ENCODE measurements at regions not wholly inside any gene's neighbourhood (a gene's known extent, or its start where the extent isn't known, plus 50 kb on each side); places are given as distances from the start of the nearest gene placed in this dataset.

- DNase-seq (ENCODE audit: low spot score), result no peak
Observed at GRCh38 chr4:13938299-13938698, 310.8 kb upstream of the BOD1L1 start.

DNA sequence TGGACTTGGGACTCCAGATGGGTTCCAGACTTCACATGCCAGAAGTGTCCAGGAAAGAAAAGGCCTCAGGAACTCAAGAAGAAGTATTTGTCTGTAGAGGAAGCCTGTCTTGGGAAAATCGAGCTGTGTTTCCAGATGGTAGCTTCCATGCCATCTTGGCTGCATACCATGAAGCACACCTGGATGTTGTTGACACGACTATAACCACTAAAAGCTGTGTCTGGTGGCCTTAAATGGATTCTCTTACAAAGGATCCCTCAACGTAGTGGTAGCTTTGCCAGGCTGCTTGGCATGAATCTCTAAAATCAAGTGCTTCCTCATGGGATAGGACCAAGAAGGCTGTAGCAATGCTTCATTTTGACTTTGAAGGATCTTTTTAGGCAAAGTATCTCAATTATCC is 313.4 kb upstream of the BOD1L1 start:
- no peak for DNase-seq (ENCODE audit: low spot score)

- DNase-seq (ENCODE audit: low spot score), result no peak
Observed at GRCh38 chr4:13942977-13943376, 315.5 kb upstream of the BOD1L1 start.

GRCh38 chr4:13944095-13944511 is 316.6 kb upstream of the BOD1L1 start:
- DNase-seq (ENCODE audit: low spot score), result no peak

- DNase-seq (ENCODE audit: low spot score), result no peak
Observed at GRCh38 chr4:13947921-13948320, 320.4 kb upstream of the BOD1L1 start.

- DNase-seq (ENCODE audit: low spot score), result no peak
Observed at GRCh38 chr4:13950491-13950890, 323.0 kb upstream of the BOD1L1 start.

DNA sequence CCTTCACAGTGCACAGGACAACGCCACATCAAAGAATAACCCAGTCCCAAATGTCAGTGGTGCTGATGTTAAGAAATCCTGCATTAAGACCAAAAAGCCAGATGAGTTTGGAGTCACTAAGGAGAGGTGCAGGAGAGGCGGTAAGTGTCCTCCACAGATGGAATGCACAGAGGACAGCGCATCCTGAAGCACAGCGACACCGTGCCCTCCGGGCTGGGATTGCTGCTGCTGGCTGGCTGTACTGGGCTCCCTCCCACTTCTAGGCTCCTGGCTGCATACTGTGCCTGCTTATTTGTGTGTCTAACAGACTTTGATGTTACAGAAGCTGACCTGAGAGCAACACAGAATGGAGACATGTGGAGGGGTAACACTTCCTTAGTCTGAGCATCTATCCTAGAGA is 325.6 kb upstream of the BOD1L1 start:
- no peak for DNase-seq (ENCODE audit: low spot score)

- DNase-seq (ENCODE audit: low spot score), result no peak
Observed at GRCh38 chr4:13955551-13955950, 328.0 kb upstream of the BOD1L1 start.

- no peak for DNase-seq (ENCODE audit: low spot score)
Observed at GRCh38 chr4:13956947-13957346, 329.4 kb upstream of the BOD1L1 start.

- no peak for DNase-seq (ENCODE audit: low spot score)
Observed at GRCh38 chr4:13957871-13958270, 330.3 kb upstream of the BOD1L1 start.

DNA sequence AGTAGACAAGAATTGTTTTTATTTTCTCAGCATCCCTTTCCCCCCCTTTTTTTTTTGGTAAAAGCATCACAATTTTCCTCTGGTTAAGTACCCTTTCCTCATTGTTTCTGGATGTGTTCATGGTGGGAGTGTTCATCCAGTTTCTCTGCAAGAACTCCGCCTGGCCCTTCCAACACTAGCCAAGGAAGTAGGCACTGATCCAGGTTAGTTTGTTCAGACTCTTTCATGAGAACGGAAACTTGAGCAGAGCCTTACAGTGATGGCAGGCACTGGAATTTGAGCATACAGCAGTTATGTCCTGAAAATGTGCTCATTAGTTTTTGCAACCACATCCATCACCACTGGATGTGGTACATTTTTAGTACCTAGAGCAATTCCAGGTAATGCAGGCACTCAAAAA is 336.1 kb upstream of the BOD1L1 start:
- DNase-seq (ENCODE audit: low spot score), result no peak

DNA sequence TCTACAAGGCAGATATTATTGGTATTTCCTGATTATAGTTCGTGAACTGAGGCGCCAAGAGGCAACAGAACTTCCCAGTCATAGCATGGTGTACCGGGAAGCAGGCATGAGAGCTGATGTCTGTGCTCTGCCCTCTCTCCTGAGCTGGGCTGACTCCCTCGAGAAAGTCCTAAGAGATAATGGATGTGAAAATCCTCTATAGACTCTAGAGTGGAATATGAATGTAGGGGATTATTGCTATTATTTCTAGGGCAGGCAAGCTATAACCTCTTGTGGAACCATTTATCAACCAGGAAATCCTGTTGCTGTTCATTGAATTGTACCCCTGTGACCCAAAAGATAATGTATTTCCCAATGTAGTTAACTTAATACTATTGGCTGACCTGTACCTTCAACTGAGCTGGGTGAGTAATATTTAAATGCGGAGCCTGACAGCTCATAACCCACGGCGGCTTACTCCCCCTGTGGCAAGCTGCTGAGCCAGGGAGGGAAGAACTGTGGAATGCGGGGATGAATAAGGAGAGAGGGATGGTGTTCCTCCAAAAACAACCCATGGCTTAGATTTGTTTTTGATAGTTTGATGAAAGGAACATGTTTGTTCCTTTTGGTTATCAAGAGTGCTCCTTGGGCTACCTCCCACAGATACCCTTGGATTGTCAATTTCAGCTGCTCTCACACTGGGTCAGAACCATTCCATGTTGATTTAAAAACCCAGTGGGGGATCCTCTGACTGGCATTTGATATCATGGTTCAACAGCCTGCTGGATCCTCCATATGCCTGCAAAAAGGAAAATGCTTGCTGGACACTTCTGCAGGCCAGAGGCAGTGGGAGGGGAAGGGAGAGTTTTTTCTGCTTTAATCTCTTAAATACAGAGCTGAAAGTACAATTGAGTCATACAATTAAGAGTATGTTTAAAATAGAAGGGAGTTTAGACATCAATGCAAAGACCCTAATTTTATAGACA is 339.0 kb upstream of the BOD1L1 start:
- no peak for DNase-seq (ENCODE audit: low spot score)

DNA sequence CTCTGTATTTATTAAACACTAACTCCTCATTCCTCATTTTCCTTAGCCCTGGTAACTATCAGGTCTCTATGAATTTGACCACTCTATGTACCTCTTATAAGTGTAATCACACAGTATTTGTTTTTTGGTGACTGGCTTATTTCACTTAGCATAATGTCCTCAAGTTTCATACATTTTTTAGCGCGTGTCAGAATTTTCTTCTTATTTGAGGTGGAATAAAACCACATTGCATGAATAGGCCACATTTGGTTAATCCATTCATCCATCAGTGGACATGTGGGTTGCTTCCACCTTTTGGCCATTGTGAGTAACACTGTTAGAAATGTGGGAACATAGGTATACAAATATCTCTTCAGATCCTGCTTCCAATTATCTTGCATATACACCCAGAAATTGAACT is 341.2 kb upstream of the BOD1L1 start:
- no peak for DNase-seq (ENCODE audit: low spot score)

DNA sequence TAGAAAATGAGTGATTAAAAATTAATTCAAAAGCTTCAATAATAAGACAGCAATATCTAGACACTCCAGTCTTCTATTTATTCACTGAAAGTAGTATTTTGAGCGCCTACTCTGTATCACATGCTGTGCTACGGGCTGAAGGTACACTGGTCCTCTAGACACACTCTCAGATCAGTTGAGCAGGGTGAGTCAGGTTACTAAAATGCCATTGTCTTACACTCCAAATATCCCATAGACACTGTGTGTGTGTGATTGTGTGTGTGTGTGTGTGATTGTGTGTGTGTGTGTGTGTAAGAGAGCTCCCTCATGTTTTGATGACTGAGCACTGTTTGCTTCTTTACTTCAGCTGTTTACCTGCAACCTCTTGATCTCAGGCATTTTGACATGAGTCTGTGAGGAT is 342.8 kb upstream of the BOD1L1 start:
- no peak for DNase-seq (ENCODE audit: low spot score)

DNA sequence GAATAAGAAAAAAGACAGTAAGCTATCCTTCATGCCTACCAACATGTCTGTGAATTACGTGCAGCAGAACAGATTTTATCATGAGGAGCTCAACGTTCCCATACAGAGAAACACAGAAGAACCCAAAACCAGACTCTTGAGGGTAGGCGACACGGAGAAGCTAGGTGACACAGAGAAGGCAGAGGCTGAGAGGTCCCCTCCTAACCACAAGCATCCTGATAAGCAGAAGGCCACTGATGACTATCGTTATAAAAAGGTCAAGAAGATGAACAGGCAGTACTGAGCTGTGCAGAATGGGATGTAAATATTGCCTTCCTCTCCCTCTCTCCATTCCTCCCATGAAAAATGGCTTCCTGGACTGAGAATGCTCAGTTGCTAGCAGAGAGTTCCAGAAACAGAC is 350.2 kb upstream of the BOD1L1 start:
- no peak for DNase-seq (ENCODE audit: low spot score)

- no peak for DNase-seq (ENCODE audit: low spot score)
Observed at GRCh38 chr4:13980317-13981310, 353.1 kb upstream of the BOD1L1 start.

DNA sequence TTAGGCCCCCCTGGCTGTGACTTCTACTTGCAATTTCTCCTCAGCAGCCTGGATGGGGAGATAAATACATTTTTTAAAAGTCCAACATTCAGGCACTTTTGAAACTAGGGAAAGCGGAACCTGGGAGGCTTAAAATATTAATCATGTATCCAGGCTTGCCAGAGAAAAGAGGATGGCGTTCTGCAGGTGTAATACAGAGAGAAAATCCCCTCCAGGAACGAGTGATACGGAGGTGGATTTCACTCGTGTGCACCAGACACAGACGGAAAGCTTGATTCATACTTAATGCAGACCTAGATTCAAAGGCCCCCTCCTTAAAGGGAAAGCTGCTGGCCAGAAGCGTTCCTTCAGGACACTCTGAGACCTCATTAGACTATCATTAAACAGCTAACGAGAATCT is 354.0 kb upstream of the BOD1L1 start:
- DNase-seq (ENCODE audit: low spot score), result no peak

DNA sequence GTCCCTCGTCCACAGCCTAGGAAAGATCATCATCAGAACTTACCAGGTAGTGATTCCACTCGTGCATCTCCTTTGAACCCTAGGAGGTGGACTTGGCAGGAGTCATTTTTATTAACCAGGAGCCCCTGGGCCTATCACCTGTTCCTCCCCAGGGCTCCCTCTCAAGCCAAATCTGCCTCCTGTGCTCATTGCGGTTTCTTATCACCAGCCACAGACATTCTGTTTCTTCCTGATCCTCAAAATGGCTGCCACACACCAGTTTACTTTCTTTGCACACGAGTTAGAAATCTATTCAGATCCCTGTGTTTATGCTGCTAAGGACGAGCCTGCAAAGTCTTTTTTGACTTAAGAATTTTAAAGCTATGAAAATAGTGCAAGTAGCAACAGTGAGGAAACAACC is 354.5 kb upstream of the BOD1L1 start:
- DNase-seq (ENCODE audit: low spot score), result no peak

GRCh38 chr4:13983189-13983790 is 355.8 kb upstream of the BOD1L1 start:
- no peak for DNase-seq (ENCODE audit: low spot score)

DNA sequence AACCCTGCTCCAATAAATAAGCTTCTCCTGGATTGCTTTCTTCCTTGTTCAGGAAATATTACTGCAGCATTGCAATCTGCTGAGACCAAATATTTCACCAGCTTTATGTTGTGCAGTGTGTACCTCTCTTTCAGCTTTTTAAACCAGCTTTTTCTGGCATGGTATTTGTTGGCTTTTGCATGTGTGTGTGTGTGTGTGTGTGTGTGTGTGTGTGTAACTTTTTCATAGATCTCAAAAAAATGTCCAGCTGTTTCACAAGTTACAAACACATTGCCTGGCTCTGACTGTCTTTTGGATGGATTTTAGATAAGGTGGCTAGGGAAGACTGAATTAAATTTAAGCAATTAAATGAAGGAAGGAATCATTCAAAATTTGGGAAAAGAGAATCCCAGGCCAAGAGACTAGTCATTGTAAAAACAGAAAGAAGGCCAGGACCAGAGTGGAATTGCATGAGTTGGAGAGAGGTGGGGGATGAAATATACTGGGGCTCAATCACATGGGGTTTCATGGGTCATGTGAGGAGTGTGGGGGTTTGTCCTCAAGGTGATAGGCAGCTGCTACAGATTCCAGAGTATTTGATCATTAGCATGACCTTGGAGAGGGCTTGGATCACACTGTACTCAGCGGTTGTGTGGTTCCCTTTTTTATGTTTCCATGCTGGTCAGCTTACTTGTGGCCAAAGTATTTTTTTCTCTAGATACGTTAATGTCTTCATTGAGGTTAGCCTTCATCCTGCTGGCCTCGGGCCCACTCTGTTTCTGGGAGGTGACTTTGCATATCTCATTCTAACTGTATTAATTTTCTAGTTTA is 357.7 kb upstream of the BOD1L1 start:
- no peak for DNase-seq (ENCODE audit: low spot score)

DNA sequence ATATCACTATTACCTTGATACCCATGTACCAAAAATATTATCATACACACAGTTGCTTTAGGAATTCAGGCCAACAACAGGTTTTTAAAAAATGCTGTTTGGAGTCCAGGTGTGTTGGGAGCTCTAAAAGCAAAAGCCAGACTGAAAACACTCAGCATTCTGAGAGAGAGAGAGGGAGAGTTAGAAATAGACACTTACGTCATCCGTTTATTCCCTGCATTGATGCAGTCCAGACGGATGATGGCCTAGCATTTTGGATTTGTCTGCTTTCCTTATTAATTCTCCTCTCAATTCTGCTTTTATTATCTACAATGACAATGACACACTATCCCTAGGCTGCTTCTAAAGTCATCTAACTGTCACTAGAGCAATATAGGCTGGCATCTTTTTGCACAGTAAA is 358.3 kb upstream of the BOD1L1 start:
- no peak for DNase-seq (ENCODE audit: low spot score)

All from putamen (tissue), 1 donor.